OCI-LY1 (cell line): ENCODE measurements at regions not wholly inside any gene's neighbourhood (a gene's known extent, or its start where the extent isn't known, plus 50 kb on each side); places are given as distances from the start of the nearest gene placed in this dataset.

Experiments used
- H2AFZ ChIP-seq: fragments of 200-600 bp; sonication (generic), shearing (Covaris generic); 2 replicates; pipeline ENCODE4 v1.6.0; 2014; ENCODE audit warnings: antibody characterized with exemption, mild to moderate bottlenecking, low read length
- H3F3A ChIP-seq: fragments of 200-600 bp; sonication (generic), shearing (Covaris generic); 2 replicates; pipeline ENCODE4 v1.6.0; 2014; ENCODE audit warnings: mild to moderate bottlenecking, antibody characterized with exemption, low read length, moderate library complexity; ENCODE audit not compliant: insufficient read depth
- H3K27ac ChIP-seq: fragments of 200-600 bp; sonication (generic); 2 replicates; pipeline ENCODE4 v1.5.1; 2014; ENCODE audit warnings: low read length, mixed run types, mild to moderate bottlenecking, low read depth; ENCODE audit not compliant: poor library complexity, severe bottlenecking
- H3K27me3 ChIP-seq: fragments of 200-600 bp; sonication (generic); 2 replicates; pipeline ENCODE4 v1.6.0; 2014; ENCODE audit warnings: antibody characterized with exemption, mild to moderate bottlenecking, low read length, moderate library complexity; ENCODE audit not compliant: insufficient read depth
- H3K36me3 ChIP-seq: fragments of 200-600 bp; sonication (generic); 2 replicates; pipeline ENCODE4 v1.6.1; 2014; ENCODE audit warnings: mild to moderate bottlenecking, antibody characterized with exemption, low read length, moderate library complexity, mixed read lengths; ENCODE audit not compliant: insufficient read depth
- H3K4me1 ChIP-seq: fragments of 200-600 bp; sonication (generic); 2 replicates; pipeline ENCODE4 v1.5.1; 2014; ENCODE audit warnings: mild to moderate bottlenecking, low read length, moderate library complexity; ENCODE audit not compliant: insufficient read depth, severe bottlenecking
- H3K4me2 ChIP-seq: fragments of 200-600 bp; sonication (generic), shearing (Covaris generic); 2 replicates; pipeline ENCODE4 v1.6.1; 2014; ENCODE audit warnings: low read length
- H3K4me3 ChIP-seq: fragments of 200-600 bp; sonication (generic); 2 replicates; pipeline ENCODE4 v1.5.1; 2014; ENCODE audit warnings: low read length, low read depth, mild to moderate bottlenecking, mixed read lengths; ENCODE audit not compliant: poor library complexity, severe bottlenecking
- H3K79me2 ChIP-seq: fragments of 200-600 bp; shearing (Covaris generic); 2 replicates; pipeline ENCODE4 v1.6.1; 2016; ENCODE audit warnings: mixed run types, low read length, mixed read lengths; ENCODE audit not compliant: insufficient read depth
- H3K9ac ChIP-seq: fragments of 200-600 bp; sonication (generic), shearing (Covaris generic); 2 replicates; pipeline ENCODE4 v1.6.1; 2014; ENCODE audit warnings: mild to moderate bottlenecking, low read length, mixed read lengths
- H3K9me2 ChIP-seq: fragments of 200-600 bp; sonication (generic), shearing (Covaris generic); 2 replicates; pipeline ENCODE4 v1.6.1; 2014; ENCODE audit warnings: low read depth, mild to moderate bottlenecking, low read length, mixed read lengths
- H3K9me3 ChIP-seq: fragments of 200-600 bp; shearing (Covaris generic); 2 replicates; pipeline ENCODE4 v1.6.1; 2014; ENCODE audit warnings: low read length, mixed read lengths
- H4K20me1 ChIP-seq: fragments of 200-600 bp; sonication (generic), shearing (Covaris generic); 2 replicates; pipeline ENCODE4 v1.6.0; 2016; ENCODE audit warnings: mild to moderate bottlenecking, low read length; ENCODE audit not compliant: insufficient read depth
- EZH2 ChIP-seq: fragments of 200-600 bp; sonication (generic), shearing (Covaris generic); IDR thresholded peaks from 2 replicates; pipeline ENCODE4 v1.8.0; 2017; ENCODE audit warnings: borderline replicate concordance, mixed run types, mild to moderate bottlenecking, antibody characterized with exemption, low read length, moderate library complexity, mixed read lengths
- TF ChIP-seq, protein P1 (sequence below): fragments of 200-600 bp; sonication (generic), shearing (Covaris generic); IDR thresholded peaks from 2 replicates; pipeline ENCODE4 v1.5.1; 2017; ENCODE audit warnings: mild to moderate bottlenecking, antibody characterized with exemption, low read length, moderate library complexity, mixed read lengths

GRCh38 chr11:114775875-114776621 lies 97.7 kb downstream of the NXPE2 start:
- H3K27me3 ChIP-seq, result no peaks in the 10 kb centered on the region
- no peaks in the 10 kb centered on the region for H3K79me2 ChIP-seq
- no peak overlapping the region for H2AFZ ChIP-seq
- H3F3A ChIP-seq, result no peaks in the 10 kb centered on the region
- H3K9me3 ChIP-seq, result no peaks in the 10 kb centered on the region
- H3K4me3 ChIP-seq, result no peak overlapping the region
- no peaks in the 10 kb centered on the region for H3K9me2 ChIP-seq
- no peak for TF ChIP-seq EZH2
- TF ChIP-seq, protein P1, sequence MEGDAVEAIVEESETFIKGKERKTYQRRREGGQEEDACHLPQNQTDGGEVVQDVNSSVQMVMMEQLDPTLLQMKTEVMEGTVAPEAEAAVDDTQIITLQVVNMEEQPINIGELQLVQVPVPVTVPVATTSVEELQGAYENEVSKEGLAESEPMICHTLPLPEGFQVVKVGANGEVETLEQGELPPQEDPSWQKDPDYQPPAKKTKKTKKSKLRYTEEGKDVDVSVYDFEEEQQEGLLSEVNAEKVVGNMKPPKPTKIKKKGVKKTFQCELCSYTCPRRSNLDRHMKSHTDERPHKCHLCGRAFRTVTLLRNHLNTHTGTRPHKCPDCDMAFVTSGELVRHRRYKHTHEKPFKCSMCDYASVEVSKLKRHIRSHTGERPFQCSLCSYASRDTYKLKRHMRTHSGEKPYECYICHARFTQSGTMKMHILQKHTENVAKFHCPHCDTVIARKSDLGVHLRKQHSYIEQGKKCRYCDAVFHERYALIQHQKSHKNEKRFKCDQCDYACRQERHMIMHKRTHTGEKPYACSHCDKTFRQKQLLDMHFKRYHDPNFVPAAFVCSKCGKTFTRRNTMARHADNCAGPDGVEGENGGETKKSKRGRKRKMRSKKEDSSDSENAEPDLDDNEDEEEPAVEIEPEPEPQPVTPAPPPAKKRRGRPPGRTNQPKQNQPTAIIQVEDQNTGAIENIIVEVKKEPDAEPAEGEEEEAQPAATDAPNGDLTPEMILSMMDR, result no peak
- H3K36me3 ChIP-seq, result no peaks in the 10 kb centered on the region
- H3K27ac ChIP-seq, result no peak overlapping the region
- H3K9ac ChIP-seq, result no peak overlapping the region
- H4K20me1 ChIP-seq, result no peaks in the 10 kb centered on the region
- H3K4me2 ChIP-seq, result no peak overlapping the region
- no peaks in the 10 kb centered on the region for H3K4me1 ChIP-seq

GRCh38 chr11:114776956-114777355 lies 98.6 kb downstream of the NXPE2 start:
- Histone ChIP-seq H3K4me3 (no peak overlapping the region), H3K79me2 (no peaks in the 10 kb centered on the region), H3K4me2 (no peak overlapping the region), H3K27me3 (no peaks in the 10 kb centered on the region), H3K27ac (no peak overlapping the region), H3K9me3 (no peaks in the 10 kb centered on the region), H3K4me1 (no peaks in the 10 kb centered on the region), H3K9me2 (no peaks in the 10 kb centered on the region), H3K36me3 (no peaks in the 10 kb centered on the region), H4K20me1 (no peaks in the 10 kb centered on the region), H3F3A (no peaks in the 10 kb centered on the region), H2AFZ (no peak overlapping the region), H3K9ac (no peak overlapping the region)
- TF ChIP-seq EZH2, result no peak
- TF ChIP-seq, protein P1, result no peak

DNA sequence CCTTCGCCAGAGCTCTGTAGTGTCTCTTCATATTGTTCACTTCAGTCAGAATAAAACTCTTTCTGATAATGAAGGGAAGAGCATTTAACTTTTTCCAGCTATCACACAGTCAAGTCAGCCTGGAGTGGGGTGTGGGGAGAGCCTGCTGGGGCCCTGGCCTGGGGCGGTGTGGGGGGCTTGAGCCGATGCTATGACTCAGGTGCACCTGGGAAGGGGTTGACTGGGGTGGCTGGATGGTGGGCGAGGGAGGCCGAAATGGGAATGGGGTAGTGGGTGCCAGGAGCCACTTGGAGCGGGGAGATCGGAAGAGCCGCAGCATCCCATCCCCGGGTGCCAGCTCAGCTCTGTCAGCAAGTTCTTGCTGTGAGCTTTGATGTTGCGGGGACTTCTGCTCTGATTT lies 100.9 kb downstream of the NXPE2 start:
- Histone ChIP-seq H3K9me3 (no peaks in the 10 kb centered on the region), H2AFZ (no peak overlapping the region), H3K79me2 (no peaks in the 10 kb centered on the region), H3K36me3 (no peaks in the 10 kb centered on the region), H3K9ac (no peak overlapping the region), H3K4me2 (no peak overlapping the region), H3F3A (no peaks in the 10 kb centered on the region), H3K4me1 (no peaks in the 10 kb centered on the region), H3K4me3 (no peak overlapping the region), H4K20me1 (no peaks in the 10 kb centered on the region), H3K27me3 (no peaks in the 10 kb centered on the region), H3K9me2 (no peaks in the 10 kb centered on the region), H3K27ac (no peak overlapping the region)
- no peak for TF ChIP-seq EZH2
- TF ChIP-seq, protein P1, result no peak
